GM19372 (cell line): ENCODE measurements at regions not wholly inside any gene's neighbourhood (a gene's known extent, or its start where the extent isn't known, plus 50 kb on each side); places are given as distances from the start of the nearest gene placed in this dataset.
A peak's percentile ranks its signal among the peaks of the same experiment; 100 is the strongest.

Source experiments
- ATAC-seq: cut with Tn5 transposase; IDR thresholded peaks from one replicate; pipeline ENCODE4 v1.9.1; 2021; ENCODE audit warnings: mild to moderate bottlenecking, low read depth, moderate library complexity; ENCODE audit not compliant: unreplicated experiment

GRCh38 chr4:129345609-129346008 lies 249.7 kb downstream of the C4orf33 start:
- no peak for ATAC-seq

- ATAC-seq = no peak
Observed at GRCh38 chr4:129346036-129346435, 250.1 kb downstream of the C4orf33 start.

- ATAC-seq = no peak
Observed at GRCh38 chr4:129346734-129347133, 250.8 kb downstream of the C4orf33 start.

- no peak for ATAC-seq
Observed at GRCh38 chr4:129350834-129351721, 255.1 kb downstream of the C4orf33 start.

GRCh38 chr4:129352480-129352879 lies 256.5 kb downstream of the C4orf33 start:
- ATAC-seq = no peak

GRCh38 chr4:129353490-129353889 lies 257.5 kb downstream of the C4orf33 start:
- ATAC-seq = no peak

GRCh38 chr4:129355031-129355430 lies 259.1 kb downstream of the C4orf33 start:
- no peak for ATAC-seq

GRCh38 chr4:129355516-129355915 lies 259.6 kb downstream of the C4orf33 start:
- ATAC-seq = no peak

GRCh38 chr4:129358571-129358970 lies 262.6 kb downstream of the C4orf33 start:
- ATAC-seq = no peak

GRCh38 chr4:129359461-129359860 lies 263.5 kb downstream of the C4orf33 start:
- no peak for ATAC-seq

GRCh38 chr4:129362691-129363274 lies 266.8 kb downstream of the C4orf33 start:
- peak; percentile 78 for ATAC-seq

GRCh38 chr4:129364747-129365452 lies 268.9 kb downstream of the C4orf33 start:
- ATAC-seq = no peak

- no peak for ATAC-seq
Observed at GRCh38 chr4:129369361-129370010, 273.5 kb downstream of the C4orf33 start.

- ATAC-seq = no peak
Observed at GRCh38 chr4:129371065-129371464, 275.1 kb downstream of the C4orf33 start.

- no peak for ATAC-seq
Observed at GRCh38 chr4:129371926-129372325, 276.0 kb downstream of the C4orf33 start.

GRCh38 chr4:129377131-129377845 lies 281.3 kb downstream of the C4orf33 start:
- no peak for ATAC-seq

- no peak for ATAC-seq
Observed at GRCh38 chr4:129378364-129378763, 282.4 kb downstream of the C4orf33 start.

- no peak for ATAC-seq
Observed at GRCh38 chr4:129379429-129379828, 283.5 kb downstream of the C4orf33 start.

- ATAC-seq = no peak
Observed at GRCh38 chr4:129384974-129385373, 289.0 kb downstream of the C4orf33 start.

- ATAC-seq = no peak
Observed at GRCh38 chr4:129387666-129388065, 291.7 kb downstream of the C4orf33 start.
